A673 (cell line): ENCODE measurements at regions not wholly inside any gene's neighbourhood (a gene's known extent, or its start where the extent isn't known, plus 50 kb on each side); places are given as distances from the start of the nearest gene placed in this dataset.

Experiments
- EZH2 ChIP-seq: fragments of 200-600 bp; sonication (generic); IDR thresholded peaks from 2 replicates; pipeline ENCODE4 v1.6.1; 2017; ENCODE audit warnings: borderline replicate concordance, low read depth, mild to moderate bottlenecking, mixed read lengths, antibody characterized with exemption, low read length; ENCODE audit not compliant: poor library complexity, severe bottlenecking
- TF ChIP-seq, protein P1 (sequence below): fragments of 300-800, 200-600 bp; sonication (generic); conservative IDR thresholded peaks from 2 replicates; pipeline ENCODE4 v1.5.1; 2017; ENCODE audit warnings: low read depth, mild to moderate bottlenecking, antibody characterized with exemption, low read length, moderate library complexity, mixed read lengths

- TF ChIP-seq, protein P1, sequence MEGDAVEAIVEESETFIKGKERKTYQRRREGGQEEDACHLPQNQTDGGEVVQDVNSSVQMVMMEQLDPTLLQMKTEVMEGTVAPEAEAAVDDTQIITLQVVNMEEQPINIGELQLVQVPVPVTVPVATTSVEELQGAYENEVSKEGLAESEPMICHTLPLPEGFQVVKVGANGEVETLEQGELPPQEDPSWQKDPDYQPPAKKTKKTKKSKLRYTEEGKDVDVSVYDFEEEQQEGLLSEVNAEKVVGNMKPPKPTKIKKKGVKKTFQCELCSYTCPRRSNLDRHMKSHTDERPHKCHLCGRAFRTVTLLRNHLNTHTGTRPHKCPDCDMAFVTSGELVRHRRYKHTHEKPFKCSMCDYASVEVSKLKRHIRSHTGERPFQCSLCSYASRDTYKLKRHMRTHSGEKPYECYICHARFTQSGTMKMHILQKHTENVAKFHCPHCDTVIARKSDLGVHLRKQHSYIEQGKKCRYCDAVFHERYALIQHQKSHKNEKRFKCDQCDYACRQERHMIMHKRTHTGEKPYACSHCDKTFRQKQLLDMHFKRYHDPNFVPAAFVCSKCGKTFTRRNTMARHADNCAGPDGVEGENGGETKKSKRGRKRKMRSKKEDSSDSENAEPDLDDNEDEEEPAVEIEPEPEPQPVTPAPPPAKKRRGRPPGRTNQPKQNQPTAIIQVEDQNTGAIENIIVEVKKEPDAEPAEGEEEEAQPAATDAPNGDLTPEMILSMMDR = no peak
- no peak for TF ChIP-seq EZH2
Measured at GRCh38 chr3:187906920-187907319, 161.7 kb upstream of the BCL6 start.
